Thyroid gland (tissue), 4 donors: ENCODE measurements at regions not wholly inside any gene's neighbourhood (a gene's known extent, or its start where the extent isn't known, plus 50 kb on each side); places are given as distances from the start of the nearest gene placed in this dataset.

ENCODE experiments used
- POLR2A ChIP-seq, 2 donors: fragments of 450-650 bp; IDR thresholded peaks; one replicate each; pipeline ENCODE4 v1.6.1; 2017; ENCODE audit warnings: antibody characterized with exemption in 2 of 2, mild to moderate bottlenecking in 2 of 2, moderate library complexity in 1 of 2
- TF ChIP-seq, protein P1 (sequence below), 6 experiments: fragments of 200-600 bp in 3 of 6; fragments of 450-650 bp in 3 of 6; sonication (generic) in 3 of 6; IDR thresholded peaks; one replicate each; pipeline ENCODE4 v1.5.1; 2016 to 2019; ENCODE audit warnings: antibody characterized with exemption in 6 of 6, mild to moderate bottlenecking in 2 of 6, inconsistent platforms in 1 of 6, moderate library complexity in 1 of 6

DNA sequence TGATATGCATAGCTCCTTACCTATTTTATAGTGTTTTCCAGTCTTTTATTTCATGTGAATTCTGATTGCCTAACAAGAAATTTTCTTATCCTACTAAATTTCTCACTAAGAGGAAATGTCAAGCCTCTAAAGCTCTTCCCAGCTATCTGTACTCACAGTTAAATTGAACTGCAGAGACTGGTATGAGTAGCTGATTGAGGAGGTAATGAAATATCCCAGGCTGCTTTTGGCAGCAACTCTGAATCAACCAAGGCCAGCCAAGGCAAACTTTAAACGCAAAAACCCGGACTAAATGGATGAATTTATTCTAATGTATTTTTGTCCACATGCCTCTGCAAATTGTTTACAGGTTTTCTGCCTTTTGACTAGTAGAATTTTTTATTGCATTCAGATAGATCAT, 119.1 kb upstream of the PMCH start:
- TF ChIP-seq, protein P1, sequence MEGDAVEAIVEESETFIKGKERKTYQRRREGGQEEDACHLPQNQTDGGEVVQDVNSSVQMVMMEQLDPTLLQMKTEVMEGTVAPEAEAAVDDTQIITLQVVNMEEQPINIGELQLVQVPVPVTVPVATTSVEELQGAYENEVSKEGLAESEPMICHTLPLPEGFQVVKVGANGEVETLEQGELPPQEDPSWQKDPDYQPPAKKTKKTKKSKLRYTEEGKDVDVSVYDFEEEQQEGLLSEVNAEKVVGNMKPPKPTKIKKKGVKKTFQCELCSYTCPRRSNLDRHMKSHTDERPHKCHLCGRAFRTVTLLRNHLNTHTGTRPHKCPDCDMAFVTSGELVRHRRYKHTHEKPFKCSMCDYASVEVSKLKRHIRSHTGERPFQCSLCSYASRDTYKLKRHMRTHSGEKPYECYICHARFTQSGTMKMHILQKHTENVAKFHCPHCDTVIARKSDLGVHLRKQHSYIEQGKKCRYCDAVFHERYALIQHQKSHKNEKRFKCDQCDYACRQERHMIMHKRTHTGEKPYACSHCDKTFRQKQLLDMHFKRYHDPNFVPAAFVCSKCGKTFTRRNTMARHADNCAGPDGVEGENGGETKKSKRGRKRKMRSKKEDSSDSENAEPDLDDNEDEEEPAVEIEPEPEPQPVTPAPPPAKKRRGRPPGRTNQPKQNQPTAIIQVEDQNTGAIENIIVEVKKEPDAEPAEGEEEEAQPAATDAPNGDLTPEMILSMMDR (IDR thresholded peaks at IDR 0.05) = no peak
- TF ChIP-seq POLR2A (IDR thresholded peaks at IDR 0.05) = no peak
